22Rv1 (cell line): ENCODE measurements at regions not wholly inside any gene's neighbourhood (a gene's known extent, or its start where the extent isn't known, plus 50 kb on each side); places are given as distances from the start of the nearest gene placed in this dataset.

ENCODE experiments used
- ZFX ChIP-seq: fragments of 450-650 bp; IDR thresholded peaks from 2 replicates; pipeline ENCODE4 v1.6.1; 2017; ENCODE audit warnings: antibody characterized with exemption, borderline replicate concordance
- TF ChIP-seq, protein P1 (sequence below): fragments of 450-650 bp; IDR thresholded peaks from 2 replicates; pipeline ENCODE4 v1.5.1; 2017; ENCODE audit warnings: mild to moderate bottlenecking

DNA sequence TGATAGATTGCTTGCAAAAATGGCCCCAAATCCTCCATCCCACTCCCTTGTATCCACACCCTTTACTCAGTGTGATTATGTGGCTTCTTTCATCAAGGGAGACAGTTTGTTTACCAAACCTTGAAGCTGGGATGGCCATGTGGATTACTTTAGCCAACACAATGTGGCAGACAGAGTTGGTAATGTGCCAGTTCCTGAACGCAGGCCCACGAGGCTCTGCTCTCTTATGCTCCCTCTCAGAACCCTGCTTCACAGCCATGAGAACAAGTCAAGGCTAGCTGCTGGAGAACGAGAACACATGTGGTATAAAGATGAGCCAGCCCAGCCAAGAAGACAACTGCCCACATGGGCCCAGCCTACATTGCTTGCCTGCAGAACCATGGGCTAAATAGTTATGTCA is 162.3 kb downstream of the NDUFA12 start:
- TF ChIP-seq, protein P1, sequence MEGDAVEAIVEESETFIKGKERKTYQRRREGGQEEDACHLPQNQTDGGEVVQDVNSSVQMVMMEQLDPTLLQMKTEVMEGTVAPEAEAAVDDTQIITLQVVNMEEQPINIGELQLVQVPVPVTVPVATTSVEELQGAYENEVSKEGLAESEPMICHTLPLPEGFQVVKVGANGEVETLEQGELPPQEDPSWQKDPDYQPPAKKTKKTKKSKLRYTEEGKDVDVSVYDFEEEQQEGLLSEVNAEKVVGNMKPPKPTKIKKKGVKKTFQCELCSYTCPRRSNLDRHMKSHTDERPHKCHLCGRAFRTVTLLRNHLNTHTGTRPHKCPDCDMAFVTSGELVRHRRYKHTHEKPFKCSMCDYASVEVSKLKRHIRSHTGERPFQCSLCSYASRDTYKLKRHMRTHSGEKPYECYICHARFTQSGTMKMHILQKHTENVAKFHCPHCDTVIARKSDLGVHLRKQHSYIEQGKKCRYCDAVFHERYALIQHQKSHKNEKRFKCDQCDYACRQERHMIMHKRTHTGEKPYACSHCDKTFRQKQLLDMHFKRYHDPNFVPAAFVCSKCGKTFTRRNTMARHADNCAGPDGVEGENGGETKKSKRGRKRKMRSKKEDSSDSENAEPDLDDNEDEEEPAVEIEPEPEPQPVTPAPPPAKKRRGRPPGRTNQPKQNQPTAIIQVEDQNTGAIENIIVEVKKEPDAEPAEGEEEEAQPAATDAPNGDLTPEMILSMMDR: no peak
- no peak for TF ChIP-seq ZFX
